Activated naive CD4-positive, alpha-beta T cell treated with anti-CD3 and anti-CD28 coated beads for 36 hours (primary cell): ENCODE measurements at regions not wholly inside any gene's neighbourhood (a gene's known extent, or its start where the extent isn't known, plus 50 kb on each side); places are given as distances from the start of the nearest gene placed in this dataset.

Experiments
- CTCF ChIA-PET: fragments of 350-600 bp; sonication (Branson Sonifier 250); formaldehyde crosslinking; loops from one replicate; lab custom pipeline; 2021; ENCODE audit warnings: antibody characterized with exemption; lab: Charles Lee
- DNase-seq: peaks from one replicate; pipeline ENCODE4 v3.0.0-alpha.2; 2020
- H3K27ac Mint-ChIP-seq: one replicate; pipeline ENCODE4 v1.8.0; 2021; ENCODE audit warnings: mild to moderate bottlenecking, mixed read lengths
- H3K27me3 Mint-ChIP-seq: one replicate; pipeline ENCODE4 v1.8.0; 2021; ENCODE audit warnings: low read depth, mixed read lengths
- H3K36me3 Mint-ChIP-seq: one replicate; pipeline ENCODE4 v1.8.0; 2021; ENCODE audit warnings: low read depth, mixed read lengths
- H3K4me1 Mint-ChIP-seq: one replicate; pipeline ENCODE4 v1.8.0; 2021; ENCODE audit warnings: low read depth, mixed read lengths
- H3K4me3 Mint-ChIP-seq: one replicate; pipeline ENCODE4 v1.8.0; 2021; ENCODE audit warnings: mild to moderate bottlenecking, moderate library complexity, mixed read lengths
- H3K9me3 Mint-ChIP-seq: one replicate; pipeline ENCODE4 v1.8.0; 2021; ENCODE audit warnings: mixed read lengths
- intact Hi-C: fragments of 100-400 bp; cut with micrococcal nuclease; formaldehyde crosslinking; loops from one replicate; pipeline ENCODE4 v1.15.1; 2023

GRCh38 chr6:164273491-164273890 lies 859.0 kb downstream of the QKI start:
- intact Hi-C loops = no loop called here
- Mint-ChIP-seq H3K9me3 (peaks cover 9% of the 10 kb centered on the region), H3K27ac (no peak overlapping the region), H3K4me1 (no peaks in the 10 kb centered on the region), H3K36me3 (no peaks in the 10 kb centered on the region), H3K4me3 (no peak overlapping the region), H3K27me3 (no peaks in the 10 kb centered on the region)
- no peak for DNase-seq
- CTCF ChIA-PET = no interaction called here

- intact Hi-C loops = no loop called here
- H3K9me3 Mint-ChIP-seq = no peaks in the 10 kb centered on the region
- no peaks in the 10 kb centered on the region for H3K27me3 Mint-ChIP-seq
- no peak overlapping the region for H3K27ac Mint-ChIP-seq
- H3K4me1 Mint-ChIP-seq = no peaks in the 10 kb centered on the region
- CTCF ChIA-PET = no interaction called here
- no peaks in the 10 kb centered on the region for H3K36me3 Mint-ChIP-seq
- no peak for DNase-seq
- no peak overlapping the region for H3K4me3 Mint-ChIP-seq
Observed at GRCh38 chr6:164266851-164267250, 852.3 kb downstream of the QKI start.

GRCh38 chr6:164262348-164262747 lies 847.8 kb downstream of the QKI start:
- no peak overlapping the region for H3K27ac Mint-ChIP-seq
- no peaks in the 10 kb centered on the region for H3K9me3 Mint-ChIP-seq
- H3K36me3 Mint-ChIP-seq = no peaks in the 10 kb centered on the region

GRCh38 chr6:164258421-164258820 lies 843.9 kb downstream of the QKI start:
- intact Hi-C loops = no loop called here
- peaks cover 1% of the 10 kb centered on the region for H3K9me3 Mint-ChIP-seq
- peaks cover 1% of the 10 kb centered on the region for H3K27me3 Mint-ChIP-seq
- DNase-seq = no peak
- H3K4me3 Mint-ChIP-seq = no peak overlapping the region
- H3K36me3 Mint-ChIP-seq = no peaks in the 10 kb centered on the region
- CTCF ChIA-PET = no interaction called here
- H3K4me1 Mint-ChIP-seq = no peaks in the 10 kb centered on the region
- H3K27ac Mint-ChIP-seq = no peak overlapping the region

More at GRCh38 chr6:164262348-164262747, 847.8 kb downstream of the QKI start:
- no peak for DNase-seq
- Mint-ChIP-seq H3K27me3 (no peaks in the 10 kb centered on the region), H3K4me1 (no peaks in the 10 kb centered on the region), H3K4me3 (no peak overlapping the region)
- CTCF ChIA-PET = no interaction called here
- intact Hi-C loops = no loop called here

- intact Hi-C loops = no loop called here
- DNase-seq = no peak
- CTCF ChIA-PET = no interaction called here
- Mint-ChIP-seq H3K27ac (no peak overlapping the region), H3K36me3 (no peaks in the 10 kb centered on the region), H3K9me3 (peaks cover 1% of the 10 kb centered on the region), H3K4me1 (no peaks in the 10 kb centered on the region), H3K4me3 (no peak overlapping the region), H3K27me3 (peaks cover 6% of the 10 kb centered on the region)
Observed at GRCh38 chr6:164252948-164253347, 838.4 kb downstream of the QKI start.

GRCh38 chr6:164252291-164252690 lies 837.8 kb downstream of the QKI start:
- DNase-seq = no peak
- no peaks in the 10 kb centered on the region for H3K4me1 Mint-ChIP-seq
- H3K9me3 Mint-ChIP-seq = peaks cover 1% of the 10 kb centered on the region
- no peak overlapping the region for H3K27ac Mint-ChIP-seq
- CTCF ChIA-PET = no interaction called here
- intact Hi-C loops = no loop called here
- H3K4me3 Mint-ChIP-seq = no peak overlapping the region
- H3K36me3 Mint-ChIP-seq = no peaks in the 10 kb centered on the region
- peaks cover 6% of the 10 kb centered on the region for H3K27me3 Mint-ChIP-seq

- intact Hi-C loops = no loop called here
- no peak overlapping the region for H3K27ac Mint-ChIP-seq
- no peaks in the 10 kb centered on the region for H3K36me3 Mint-ChIP-seq
- CTCF ChIA-PET = no interaction called here
- no peak overlapping the region for H3K4me3 Mint-ChIP-seq
- no peaks in the 10 kb centered on the region for H3K27me3 Mint-ChIP-seq
- H3K9me3 Mint-ChIP-seq = no peaks in the 10 kb centered on the region
- no peak for DNase-seq
- no peaks in the 10 kb centered on the region for H3K4me1 Mint-ChIP-seq
Observed at GRCh38 chr6:164247106-164247505, 832.6 kb downstream of the QKI start.

- Mint-ChIP-seq H3K9me3 (no peaks in the 10 kb centered on the region), H3K27me3 (no peaks in the 10 kb centered on the region), H3K4me3 (no peak overlapping the region), H3K27ac (no peak overlapping the region), H3K4me1 (no peaks in the 10 kb centered on the region), H3K36me3 (no peaks in the 10 kb centered on the region)
- intact Hi-C loops = no loop called here
- CTCF ChIA-PET = no interaction called here
- no peak for DNase-seq
Observed at GRCh38 chr6:164246082-164246481, 831.6 kb downstream of the QKI start.

- no peaks in the 10 kb centered on the region for H3K4me1 Mint-ChIP-seq
- no peaks in the 10 kb centered on the region for H3K36me3 Mint-ChIP-seq
- CTCF ChIA-PET = no interaction called here
- H3K27me3 Mint-ChIP-seq = no peaks in the 10 kb centered on the region
- intact Hi-C loops = no loop called here
- DNase-seq = no peak
- no peaks in the 10 kb centered on the region for H3K9me3 Mint-ChIP-seq
- no peak overlapping the region for H3K4me3 Mint-ChIP-seq
- no peak overlapping the region for H3K27ac Mint-ChIP-seq
Observed at GRCh38 chr6:164243949-164244348, 829.4 kb downstream of the QKI start.

- Mint-ChIP-seq H3K27ac (no peak overlapping the region), H3K4me1 (no peaks in the 10 kb centered on the region), H3K27me3 (no peaks in the 10 kb centered on the region), H3K4me3 (no peak overlapping the region), H3K9me3 (no peaks in the 10 kb centered on the region), H3K36me3 (no peaks in the 10 kb centered on the region)
- intact Hi-C loops = no loop called here
- CTCF ChIA-PET = no interaction called here
- DNase-seq = no peak
Observed at GRCh38 chr6:164243012-164243610, 828.6 kb downstream of the QKI start.

- Mint-ChIP-seq H3K36me3 (no peaks in the 10 kb centered on the region), H3K4me3 (no peak overlapping the region), H3K9me3 (no peaks in the 10 kb centered on the region), H3K4me1 (no peaks in the 10 kb centered on the region), H3K27me3 (no peaks in the 10 kb centered on the region), H3K27ac (no peak overlapping the region)
- no peak for DNase-seq
- CTCF ChIA-PET = no interaction called here
- intact Hi-C loops = no loop called here
Observed at GRCh38 chr6:164230804-164231203, 816.3 kb downstream of the QKI start.

- intact Hi-C loops = no loop called here
- CTCF ChIA-PET = no interaction called here
- Mint-ChIP-seq H3K36me3 (no peaks in the 10 kb centered on the region), H3K4me3 (no peak overlapping the region), H3K27me3 (no peaks in the 10 kb centered on the region), H3K9me3 (no peaks in the 10 kb centered on the region), H3K27ac (no peak overlapping the region), H3K4me1 (no peaks in the 10 kb centered on the region)
- DNase-seq = no peak
Observed at GRCh38 chr6:164230259-164230658, 815.7 kb downstream of the QKI start.

GRCh38 chr6:164229716-164230115 lies 815.2 kb downstream of the QKI start:
- H3K27me3 Mint-ChIP-seq = no peaks in the 10 kb centered on the region
- intact Hi-C loops = no loop called here
- no peak overlapping the region for H3K27ac Mint-ChIP-seq
- no peaks in the 10 kb centered on the region for H3K4me1 Mint-ChIP-seq
- no peaks in the 10 kb centered on the region for H3K36me3 Mint-ChIP-seq
- H3K4me3 Mint-ChIP-seq = no peak overlapping the region
- no peak for DNase-seq
- CTCF ChIA-PET = no interaction called here
- H3K9me3 Mint-ChIP-seq = no peaks in the 10 kb centered on the region
